IMR-90 (cell line): ENCODE measurements at regions not wholly inside any gene's neighbourhood (a gene's known extent, or its start where the extent isn't known, plus 50 kb on each side); places are given as distances from the start of the nearest gene placed in this dataset.

ENCODE experiments used
- ATAC-seq: fragments of 200-7000 bp; cut with Tn5 transposase; 2 replicates; pipeline ENCODE4 v1.9.1; 2020; ENCODE audit warnings: low read depth, mild to moderate bottlenecking, moderate library complexity
- BruUV-seq: library from RNA; stranded (reverse); fragments of 400-500 nt; replicated peaks from 2 replicates; lab custom pipeline; 2021; lab: Mats Ljungman, UMichigan
- CTCF ChIA-PET: fragments of 300-600 bp; formaldehyde crosslinking; extraction: SDS; loops from one replicate; lab custom pipeline; 2021; ENCODE audit warnings: antibody characterized with exemption; lab: Yijun Ruan, JAX
- POLR2A ChIA-PET: fragments of 300-600 bp; sonication (Branson Sonifier 250); formaldehyde crosslinking; loops from one replicate; lab custom pipeline; 2022; ENCODE audit warnings: antibody characterized with exemption; ENCODE audit not compliant: unreplicated experiment; lab: Charles Lee
- DNase-seq: peaks from one replicate; pipeline ENCODE4 v3.0.0; 2013
- H2AFZ ChIP-seq: replicated peaks from 2 replicates; pipeline ENCODE3; 2013; ENCODE audit warnings: low read length, mild to moderate bottlenecking; ENCODE audit not compliant: poor library complexity
- H2AK5ac ChIP-seq: 2 replicates; pipeline ENCODE4 v1.6.1; 2013; ENCODE audit warnings: low read depth, low read length, inconsistent platforms
- H2AK9ac ChIP-seq: replicated peaks from 2 replicates; pipeline ENCODE3; 2013; ENCODE audit warnings: mild to moderate bottlenecking, low read depth, low read length, moderate library complexity; ENCODE audit not compliant: poor library complexity
- H2BK120ac ChIP-seq: 2 replicates; pipeline ENCODE4 v1.6.1; 2013; ENCODE audit warnings: low read depth, low read length, inconsistent platforms
- H2BK15ac ChIP-seq: 3 replicates; pipeline ENCODE4 v1.6.1; 2013; ENCODE audit warnings: low read depth, low read length, inconsistent platforms
- H2BK20ac ChIP-seq: 2 replicates; pipeline ENCODE4 v1.6.1; 2013; ENCODE audit warnings: low read depth, mild to moderate bottlenecking, inconsistent platforms, low read length, moderate library complexity
- H2BK5ac ChIP-seq: 2 replicates; pipeline ENCODE4 v1.6.1; 2013; ENCODE audit warnings: mild to moderate bottlenecking, low read depth, low read length, inconsistent platforms; ENCODE audit not compliant: poor library complexity, severe bottlenecking
- H3K14ac ChIP-seq: replicated peaks from 2 replicates; pipeline ENCODE4 v1.6.1; 2013; ENCODE audit warnings: low read depth, low read length, inconsistent platforms
- H3K18ac ChIP-seq: 2 replicates; pipeline ENCODE4 v1.6.1; 2013; ENCODE audit warnings: low read depth, low read length, control low read depth
- H3K23ac ChIP-seq: 2 replicates; pipeline ENCODE4 v1.6.1; 2013; ENCODE audit warnings: low read depth, low read length, inconsistent platforms
- H3K27ac ChIP-seq: 2 replicates; pipeline ENCODE4 v1.5.1; 2013; ENCODE audit warnings: mild to moderate bottlenecking, control low read depth, low read length; ENCODE audit not compliant: insufficient read depth
- H3K27me3 ChIP-seq: 2 replicates; pipeline ENCODE4 v1.6.1; 2013; ENCODE audit warnings: low read length; ENCODE audit not compliant: control insufficient read depth, insufficient read depth
- H3K36me3 ChIP-seq: 2 replicates; pipeline ENCODE4 v1.6.1; 2013; ENCODE audit warnings: low read length, mixed read lengths; ENCODE audit not compliant: control insufficient read depth, insufficient read depth
- H3K4ac ChIP-seq: 2 replicates; pipeline ENCODE4 v1.6.1; 2013; ENCODE audit warnings: low read depth, low read length, inconsistent platforms
- H3K4me1 ChIP-seq: 2 replicates; pipeline ENCODE4 v1.6.1; 2013; ENCODE audit warnings: low read length, mixed read lengths; ENCODE audit not compliant: control insufficient read depth, insufficient read depth
- H3K4me2 ChIP-seq: 2 replicates; pipeline ENCODE4 v1.6.1; 2013; ENCODE audit warnings: low read depth, mild to moderate bottlenecking, control low read depth, low read length, moderate library complexity
- H3K4me3 ChIP-seq: 2 replicates; pipeline ENCODE4 v1.5.1; 2013; ENCODE audit warnings: low read depth, mild to moderate bottlenecking, control low read depth, low read length, moderate library complexity; ENCODE audit not compliant: insufficient read depth
- H3K56ac ChIP-seq: 2 replicates; pipeline ENCODE4 v1.6.1; 2013; ENCODE audit warnings: low read length, inconsistent platforms; ENCODE audit not compliant: insufficient read depth; ENCODE audit errors: extremely low read depth
- H3K79me1 ChIP-seq, 2 experiments: 2 replicates each; pipeline ENCODE4 v1.6.1; 2013; ENCODE audit warnings: low read length in 2 of 2, inconsistent platforms in 1 of 2, low read depth in 1 of 2
- H3K9ac ChIP-seq: 2 replicates; pipeline ENCODE4 v1.6.1; 2013; ENCODE audit warnings: low read depth, low read length, control low read depth
- H3K9me1 ChIP-seq: 2 replicates; pipeline ENCODE4 v1.6.1; 2013; ENCODE audit warnings: low read length, inconsistent platforms; ENCODE audit not compliant: insufficient read depth
- H3K9me3 ChIP-seq: 2 replicates; pipeline ENCODE4 v1.6.1; 2013; ENCODE audit warnings: low read length; ENCODE audit not compliant: control insufficient read depth, insufficient read depth
- H4K20me1 ChIP-seq: 2 replicates; pipeline ENCODE4 v1.6.1; 2013; ENCODE audit warnings: low read length, inconsistent platforms; ENCODE audit not compliant: insufficient read depth
- H4K5ac ChIP-seq: 2 replicates; pipeline ENCODE4 v1.6.1; 2013; ENCODE audit warnings: mild to moderate bottlenecking, low read depth, low read length, control low read depth
- H4K8ac ChIP-seq, 2 experiments: 2 replicates each; pipeline ENCODE4 v1.6.1; 2013; ENCODE audit warnings: low read depth in 2 of 2, low read length in 2 of 2, control low read depth in 1 of 2, inconsistent platforms in 1 of 2
- H4K91ac ChIP-seq: 2 replicates; pipeline ENCODE4 v1.6.1; 2013; ENCODE audit warnings: low read depth, low read length, inconsistent platforms; ENCODE audit not compliant: insufficient read depth
- CEBPB ChIP-seq: IDR thresholded peaks from 2 replicates; pipeline ENCODE4 v1.6.1; 2012; ENCODE audit warnings: low read depth, low read length, improper control_type of control experiment
- FOS ChIP-seq: fragments of 150-350 bp; IDR thresholded peaks from 2 replicates; pipeline ENCODE4 v1.6.1; 2016; ENCODE audit warnings: low read depth, low read length
- RAD21 ChIP-seq: IDR thresholded peaks from 2 replicates; pipeline ENCODE4 v1.6.1; 2012; ENCODE audit warnings: low read length, improper control_type of control experiment
- dilution Hi-C: fragments of 300-500 bp; cut with HindIII; formaldehyde crosslinking; loops from one replicate; pipeline ENCODE4 v1.14.3; 2018; ENCODE audit warnings: low sequenced_read_pairs; ENCODE audit not compliant: unreplicated experiment
- in situ Hi-C: fragments of 300-500 bp; cut with MboI; formaldehyde crosslinking; loops from 3 replicates; pipeline ENCODE4 v1.14.3; 2019; ENCODE audit warnings: low sequenced_read_pairs, inconsistent platforms, mixed read lengths
- intact Hi-C: fragments of 100-400 bp; cut with micrococcal nuclease; formaldehyde crosslinking; loops from 2 replicates; pipeline ENCODE4 v1.10.0; 2022

DNA sequence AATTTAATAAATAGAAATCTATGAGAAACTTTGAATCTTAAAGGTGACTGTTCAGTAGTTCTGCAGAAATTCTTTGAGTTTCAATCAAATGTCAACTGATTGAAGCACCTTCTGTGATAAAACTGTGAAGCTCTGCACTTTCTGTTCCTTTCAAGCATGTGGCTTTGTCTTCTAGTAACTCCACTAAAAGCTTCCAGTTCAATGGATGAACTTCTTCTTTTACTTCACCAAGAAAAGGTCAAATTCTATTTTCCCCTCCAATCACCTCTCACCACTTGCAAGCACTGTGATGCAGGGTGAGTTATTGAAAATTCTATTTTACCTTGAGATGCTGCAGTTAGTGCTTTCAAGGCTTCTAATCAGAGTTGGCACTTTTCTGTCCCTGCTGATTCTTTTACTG, 515.3 kb upstream of the B3GALT2 start:
- Histone ChIP-seq H3K23ac (peak overlapping the region; percentile 42; the same call in 1 of the 2 replicates), H3K56ac (no peak overlapping the region), H3K4me1 (peaks cover 2% of the 10 kb centered on the region), H3K27ac (no peak overlapping the region), H3K79me1 (no peaks in the 10 kb centered on the region), H3K9me1 (peaks cover 4% of the 10 kb centered on the region), H3K4me3 (no peak overlapping the region), H2BK20ac (peak overlapping the region; percentile 16), H4K91ac (no peak overlapping the region), H3K4me2 (no peak overlapping the region), H2BK5ac (no peak overlapping the region), H3K36me3 (no peaks in the 10 kb centered on the region), H4K20me1 (no peaks in the 10 kb centered on the region), H3K14ac (no peak overlapping the region), H2BK15ac (peak overlapping the region; percentile 19; the same call in 1 of the 3 replicates), H3K9ac (no peak overlapping the region), H3K27me3 (no peaks in the 10 kb centered on the region), H3K18ac (peak overlapping the region; percentile 41; the same call in 1 of the 2 replicates), H2AFZ (no peak overlapping the region), H3K9me3 (peaks cover 3% of the 10 kb centered on the region; the same call in 1 of the 2 replicates), H2BK120ac (peak overlapping the region; percentile 16), H2AK9ac (no peak overlapping the region), H4K5ac (no peak overlapping the region), H4K8ac (no peak overlapping the region), H3K4ac (peak overlapping the region; percentile 2; the same call in 1 of the 2 replicates), H2AK5ac (no peak overlapping the region)
- intact Hi-C loops (no loop called here), dilution Hi-C loops (no loop called here), in situ Hi-C loops (no loop called here)
- ATAC-seq (no peak), DNase-seq (no peak)
- CTCF ChIA-PET = no interaction called here
- POLR2A ChIA-PET = no interaction called here
- no TSS peak for BruUV-seq
- TF ChIP-seq FOS = no peak
- TF ChIP-seq CEBPB = no peak
- no peak for TF ChIP-seq RAD21
